H1 (cell line): ENCODE measurements at regions not wholly inside any gene's neighbourhood (a gene's known extent, or its start where the extent isn't known, plus 50 kb on each side); places are given as distances from the start of the nearest gene placed in this dataset.

Source experiments
- CTCF ChIA-PET: fragments of 300-600 bp; sonication (Branson Sonifier 250); formaldehyde crosslinking; loops from one replicate; lab custom pipeline; 2021; ENCODE audit not compliant: partially characterized antibody; lab: Charles Lee
- POLR2A ChIA-PET: fragments of 300-600 bp; sonication (Branson Sonifier 250); formaldehyde crosslinking; loops from one replicate; lab custom pipeline; 2021; ENCODE audit warnings: inconsistent platforms; ENCODE audit not compliant: partially characterized antibody; lab: Charles Lee
- DNase-seq, 2 experiments: peaks; one replicate each; pipeline versions ENCODE4 v3.0.0 to v3.0.0-alpha.2; 2010 to 2022; ENCODE audit warnings: low spot score in 2 of 2, low read depth in 1 of 2, mixed read lengths in 1 of 2
- FAIRE-seq: peaks from 2 replicates; lab custom pipeline; 2011; peaks lifted over from hg19 to GRCh38; lab: Jason Lieb, UNC
- H2AFZ ChIP-seq: 2 replicates; pipeline ENCODE4 v1.8.1; 2012; ENCODE audit warnings: low read length, inconsistent platforms
- H2AK5ac ChIP-seq: 2 replicates; pipeline ENCODE4 v1.6.1; 2013; ENCODE audit warnings: low read depth, low read length
- H2BK120ac ChIP-seq: replicated peaks from 2 replicates; pipeline ENCODE3; 2013; ENCODE audit warnings: low read depth, low read length, inconsistent platforms
- H2BK12ac ChIP-seq: 2 replicates; pipeline ENCODE4 v1.6.1; 2013; ENCODE audit warnings: low read depth, low read length
- H2BK15ac ChIP-seq: 2 replicates; pipeline ENCODE4 v1.6.1; 2013; ENCODE audit warnings: low read length
- H2BK20ac ChIP-seq: 2 replicates; pipeline ENCODE4 v1.6.1; 2013; ENCODE audit warnings: low read length
- H2BK5ac ChIP-seq: 2 replicates; pipeline ENCODE4 v1.6.1; 2013; ENCODE audit warnings: low read depth, low read length
- H3K14ac ChIP-seq: 2 replicates; pipeline ENCODE4 v1.6.1; 2013; ENCODE audit warnings: inconsistent platforms; ENCODE audit not compliant: insufficient read length
- H3K18ac ChIP-seq: 2 replicates; pipeline ENCODE4 v1.6.1; 2013; ENCODE audit warnings: low read length; ENCODE audit errors: extremely low read depth
- H3K23ac ChIP-seq: 2 replicates; pipeline ENCODE4 v1.6.1; 2013; ENCODE audit warnings: inconsistent platforms; ENCODE audit not compliant: insufficient read length
- H3K23me2 ChIP-seq: 2 replicates; pipeline ENCODE4 v1.6.1; 2013; ENCODE audit warnings: low read depth, low read length
- H3K27ac ChIP-seq: 2 replicates; pipeline ENCODE4 v1.6.1; 2011; ENCODE audit warnings: low read depth, low read length, inconsistent platforms
- H3K27me3 ChIP-seq, 4 experiments: replicated peaks in 1 of 4; 1 replicate in 1 of 4; 2 replicates in 3 of 4; pipeline versions ENCODE4 v1.6.1 to v1.8.1; 2011 to 2013; ENCODE audit warnings: low read length in 3 of 4, mild to moderate bottlenecking in 3 of 4, inconsistent platforms in 2 of 4, mixed read lengths in 2 of 4, moderate library complexity in 1 of 4; ENCODE audit not compliant: control insufficient read depth in 3 of 4, insufficient read depth in 3 of 4; ENCODE audit errors: extremely low read depth in 1 of 4
- H3K36me3 ChIP-seq, 4 experiments: 2 replicates each; pipeline versions ENCODE4 v1.6.1 to v1.8.1; 2011 to 2013; ENCODE audit warnings: mild to moderate bottlenecking in 4 of 4, low read length in 3 of 4, moderate library complexity in 2 of 4, control low read depth in 1 of 4, inconsistent platforms in 1 of 4; ENCODE audit not compliant: insufficient read depth in 4 of 4, control insufficient read depth in 2 of 4
- H3K4ac ChIP-seq: replicated peaks from 2 replicates; pipeline ENCODE3; 2013; ENCODE audit warnings: low read length, low read depth, mixed read lengths, inconsistent platforms; ENCODE audit not compliant: insufficient read length
- H3K4me1 ChIP-seq, 4 experiments: replicated peaks in 1 of 4; 1 replicate in 1 of 4; 2 replicates in 3 of 4; pipeline versions ENCODE4 v1.6.1 to v1.8.1; 2011 to 2013; ENCODE audit warnings: low read length in 3 of 4, inconsistent platforms in 2 of 4, mixed read lengths in 1 of 4; ENCODE audit not compliant: insufficient read depth in 4 of 4, control insufficient read depth in 3 of 4
- H3K4me2 ChIP-seq, 2 experiments: 2 replicates each; pipeline versions ENCODE4 v1.6.1 to v1.8.1; 2011 to 2013; ENCODE audit warnings: low read depth in 2 of 2, low read length in 2 of 2, control low read depth in 1 of 2, inconsistent platforms in 1 of 2, mild to moderate bottlenecking in 1 of 2; ENCODE audit not compliant: insufficient read depth in 1 of 2
- H3K4me3 ChIP-seq, 4 experiments: fragments of 200-600, 300-600 bp in 1 of 4; sonication (generic), shearing (Covaris generic), sonication (Bioruptor Twin) in 1 of 4; 2 replicates each; pipeline versions ENCODE4 v1.5.1 to v1.8.1; 2011 to 2016; ENCODE audit warnings: low read length in 4 of 4, low read depth in 3 of 4, control low read depth in 2 of 4, inconsistent platforms in 2 of 4, mild to moderate bottlenecking in 2 of 4, mixed read lengths in 1 of 4, moderate library complexity in 1 of 4; ENCODE audit not compliant: insufficient read depth in 2 of 4; ENCODE audit errors: extremely low read depth in 1 of 4
- H3K56ac ChIP-seq: replicated peaks from 2 replicates; pipeline ENCODE3; 2013; ENCODE audit warnings: low read depth, mild to moderate bottlenecking, mixed read lengths, low read length, inconsistent platforms; ENCODE audit not compliant: insufficient read length
- H3K79me1 ChIP-seq: 2 replicates; pipeline ENCODE4 v1.6.1; 2013; ENCODE audit warnings: low read depth, low read length, control low read depth
- H3K79me2 ChIP-seq, 2 experiments: 2 replicates each; pipeline versions ENCODE4 v1.6.1 to v1.8.1; 2012 to 2013; ENCODE audit warnings: low read length in 2 of 2, mild to moderate bottlenecking in 2 of 2, inconsistent platforms in 1 of 2; ENCODE audit not compliant: insufficient read depth in 2 of 2, control insufficient read depth in 1 of 2
- H3K9ac ChIP-seq, 4 experiments: replicated peaks in 1 of 4; 1 replicate in 1 of 4; 2 replicates in 3 of 4; pipeline versions ENCODE4 v1.6.1 to v1.8.1; 2011 to 2013; ENCODE audit warnings: low read depth in 3 of 4, low read length in 3 of 4, control low read depth in 2 of 4, mild to moderate bottlenecking in 2 of 4, moderate library complexity in 2 of 4, inconsistent platforms in 1 of 4; ENCODE audit errors: extremely low read depth in 1 of 4
- H3K9me3 ChIP-seq, 2 experiments: 2 replicates each; pipeline versions ENCODE4 v1.6.1 to v1.8.1; 2012 to 2013; ENCODE audit warnings: mild to moderate bottlenecking in 2 of 2, moderate library complexity in 2 of 2, control low read depth in 1 of 2, inconsistent platforms in 1 of 2, low read depth in 1 of 2, low read length in 1 of 2, mixed read lengths in 1 of 2; ENCODE audit not compliant: insufficient read depth in 2 of 2
- H4K20me1 ChIP-seq, 2 experiments: replicated peaks in 1 of 2; 2 replicates each; pipeline versions ENCODE3 to v1.8.1; 2011 to 2013; ENCODE audit warnings: inconsistent platforms in 2 of 2, low read length in 2 of 2, mild to moderate bottlenecking in 1 of 2; ENCODE audit not compliant: insufficient read depth in 2 of 2, control insufficient read depth in 1 of 2
- H4K5ac ChIP-seq: 2 replicates; pipeline ENCODE4 v1.6.1; 2013; ENCODE audit warnings: low read length, low read depth, mixed read lengths, inconsistent platforms; ENCODE audit not compliant: insufficient read length
- H4K8ac ChIP-seq: 2 replicates; pipeline ENCODE4 v1.8.0; 2013; ENCODE audit warnings: mild to moderate bottlenecking, moderate library complexity, low read length, inconsistent platforms; ENCODE audit not compliant: insufficient read depth; ENCODE audit errors: extremely low read depth
- H4K91ac ChIP-seq: replicated peaks from 2 replicates; pipeline ENCODE3; 2013; ENCODE audit warnings: low read length, mixed read lengths, inconsistent platforms; ENCODE audit not compliant: insufficient read length
- BCL11A ChIP-seq, 2 experiments: IDR thresholded peaks; one replicate each; pipeline ENCODE4 v1.6.1; 2011; ENCODE audit warnings: low read depth in 2 of 2, low read length in 2 of 2, mild to moderate bottlenecking in 2 of 2
- CHD2 ChIP-seq: IDR thresholded peaks from 2 replicates; pipeline ENCODE4 v1.6.1; 2012; ENCODE audit warnings: low read length, improper control_type of control experiment
- CTCF ChIP-seq, 3 experiments: IDR thresholded peaks; 1 replicate in 2 of 3; 2 replicates in 1 of 3; pipeline versions ENCODE4 v1.5.1 to v1.6.1; 2011; ENCODE audit warnings: low read length in 3 of 3, mild to moderate bottlenecking in 3 of 3, inconsistent platforms in 2 of 3, low read depth in 1 of 3, moderate library complexity in 1 of 3; ENCODE audit not compliant: insufficient read depth in 1 of 3; ENCODE audit errors: control extremely low read depth in 1 of 3
- KDM4A ChIP-seq: IDR thresholded peaks from one replicate; pipeline ENCODE4 v1.7.1; 2012; ENCODE audit warnings: low read depth, mild to moderate bottlenecking, moderate library complexity, low read length, inconsistent platforms; ENCODE audit not compliant: severe bottlenecking
- KDM5A ChIP-seq: fragments of 200-600 bp; IDR thresholded peaks from 2 replicates; pipeline ENCODE4 v1.7.1; 2012; ENCODE audit warnings: mild to moderate bottlenecking, low read length, inconsistent platforms, mixed read lengths
- POLR2AphosphoS5 ChIP-seq: IDR thresholded peaks from 2 replicates; pipeline ENCODE4 v1.6.1; 2011; ENCODE audit warnings: low read depth, low read length
- POU5F1 ChIP-seq: IDR thresholded peaks from 2 replicates; pipeline ENCODE4 v1.6.1; 2011; ENCODE audit warnings: low read depth, mild to moderate bottlenecking, low read length, moderate library complexity
- RBBP5 ChIP-seq: IDR thresholded peaks from 2 replicates; pipeline ENCODE4 v1.7.1; 2012; ENCODE audit warnings: low read depth, mild to moderate bottlenecking, inconsistent platforms, low read length, moderate library complexity, borderline replicate concordance
- SP1 ChIP-seq: IDR thresholded peaks from 2 replicates; pipeline ENCODE4 v1.6.1; 2011; ENCODE audit warnings: low read depth, low read length
- TCF12 ChIP-seq: IDR thresholded peaks from 2 replicates; pipeline ENCODE4 v1.6.1; 2011; ENCODE audit warnings: low read depth, mild to moderate bottlenecking, low read length
- TEAD4 ChIP-seq: IDR thresholded peaks from 2 replicates; pipeline ENCODE4 v1.6.1; 2012; ENCODE audit warnings: low read depth, low read length, inconsistent platforms, mixed read lengths
- USF2 ChIP-seq: IDR thresholded peaks from 2 replicates; pipeline ENCODE4 v1.6.1; 2011; ENCODE audit warnings: low read length, improper control_type of control experiment
- WGBS, 2 experiments: shearing (Covaris generic) in 1 of 2; methylation state at CpG; one replicate each; pipeline versions ENCODE4 v1.1.6 to v1.1.7; 2013 to 2015; ENCODE audit warnings: low lambda C conversion rate in 2 of 2, mixed read lengths in 2 of 2, inconsistent platforms in 1 of 2, low coverage in 1 of 2, missing lambda C conversion rate in 1 of 2; ENCODE audit not compliant: insufficient replicate concordance in 2 of 2, insufficient coverage in 1 of 2, insufficient read length in 1 of 2; ENCODE audit errors: extremely low coverage in 1 of 2, missing lambda C conversion rate in 1 of 2; 5-methylcytosine and 5-hydroxymethylcytosine counted together

GRCh38 chr9:135230386-135230765 lies 142.9 kb downstream of the OLFM1 start:
- Histone ChIP-seq H3K23me2 (peaks cover 9% of the 10 kb centered on the region), H4K5ac (no peak overlapping the region), H4K91ac (no peak overlapping the region), H3K14ac (no peak overlapping the region), H3K4me1 (peaks cover 0 to 7% (median 0%) of the 10 kb centered on the region in 4 experiments; a peak in 2 of 7 replicates), H2BK120ac (no peak overlapping the region), H2BK5ac (no peak overlapping the region), H4K8ac (no peak overlapping the region), H3K9me3 (peaks cover 0 to 3% of the 10 kb centered on the region in 2 experiments; a peak in 1 of 4 replicates), H3K18ac (no peak overlapping the region), H3K27ac (no peak overlapping the region), H3K27me3 (no peaks in the 10 kb centered on the region; a peak in 1 of 7 replicates), H2AK5ac (no peak overlapping the region), H2AFZ (no peak overlapping the region), H3K9ac (no peak overlapping the region), H2BK15ac (no peak overlapping the region), H3K4me2 (no peak overlapping the region), H4K20me1 (peaks cover 0 to 11% of the 10 kb centered on the region in 2 experiments), H3K36me3 (no peaks in the 10 kb centered on the region; a peak in 1 of 8 replicates), H3K79me2 (no peaks in the 10 kb centered on the region), H2BK20ac (no peak overlapping the region), H3K79me1 (no peaks in the 10 kb centered on the region), H3K56ac (no peak overlapping the region), H3K23ac (no peak overlapping the region), H2BK12ac (no peak overlapping the region), H3K4ac (no peak overlapping the region), H3K4me3 (no peak overlapping the region)
- POLR2A ChIA-PET: no interaction called here
- FAIRE-seq (no peak), DNase-seq (no peak)
- WGBS, 2 experiments: 89% methylated on average over 7 of the region's 7 CpGs; no CpG with 5 or more reads in 1 of the 2 experiments
- CTCF ChIA-PET: interaction anchor here (0.8 to 2.5 kb wide), 6 partner anchors 9 to 222 kb away, joined by 3 to 9 read pairs (median 6); no protein-coding TSS in a partner anchor
- TF ChIP-seq CHD2: no peak
- TF ChIP-seq TCF12: no peak
- TF ChIP-seq KDM5A: no peak
- no peak for TF ChIP-seq BCL11A (IDR thresholded peaks at IDR 0.05; ENCODE audit: low read depth in 2 of 2, low read length in 2 of 2)
- TF ChIP-seq USF2: no peak
- TF ChIP-seq SP1: no peak
- no peak for TF ChIP-seq POU5F1
- no peak for TF ChIP-seq CTCF (IDR thresholded peaks at IDR 0.05; ENCODE audit: control extremely low read depth in 1 of 3, insufficient read depth in 1 of 3, low read depth in 1 of 3, low read length in 3 of 3)
- no peak for TF ChIP-seq TEAD4
- no peak for TF ChIP-seq RBBP5
- no peak for TF ChIP-seq POLR2AphosphoS5
- TF ChIP-seq KDM4A: no peak
